ENCODE measurements at regions not wholly inside any gene's neighbourhood (a gene's known extent, or its start where the extent isn't known, plus 50 kb on each side); places are given as distances from the start of the nearest gene placed in this dataset.

DNA sequence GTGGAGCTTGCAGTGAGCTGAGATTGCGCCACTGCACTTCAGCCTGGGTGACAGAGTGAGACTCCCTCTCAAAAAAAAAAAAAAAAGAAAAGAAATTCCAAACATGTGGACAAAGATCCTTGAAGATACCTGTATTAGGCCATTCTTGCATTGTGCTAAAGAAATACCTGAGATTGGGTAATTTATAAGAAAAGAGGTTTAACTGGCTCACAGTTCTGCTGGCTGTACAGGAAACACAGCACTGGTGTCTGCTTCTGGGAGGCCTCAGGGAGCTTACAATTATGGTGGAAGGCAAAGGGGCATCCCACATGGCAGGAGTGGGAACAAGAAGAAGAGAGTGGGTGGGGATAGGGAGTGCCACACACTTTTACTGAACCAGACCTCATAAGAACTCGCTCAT is 140.1 kb downstream of the SS18 start:
- TF ChIP-seq, protein P1, sequence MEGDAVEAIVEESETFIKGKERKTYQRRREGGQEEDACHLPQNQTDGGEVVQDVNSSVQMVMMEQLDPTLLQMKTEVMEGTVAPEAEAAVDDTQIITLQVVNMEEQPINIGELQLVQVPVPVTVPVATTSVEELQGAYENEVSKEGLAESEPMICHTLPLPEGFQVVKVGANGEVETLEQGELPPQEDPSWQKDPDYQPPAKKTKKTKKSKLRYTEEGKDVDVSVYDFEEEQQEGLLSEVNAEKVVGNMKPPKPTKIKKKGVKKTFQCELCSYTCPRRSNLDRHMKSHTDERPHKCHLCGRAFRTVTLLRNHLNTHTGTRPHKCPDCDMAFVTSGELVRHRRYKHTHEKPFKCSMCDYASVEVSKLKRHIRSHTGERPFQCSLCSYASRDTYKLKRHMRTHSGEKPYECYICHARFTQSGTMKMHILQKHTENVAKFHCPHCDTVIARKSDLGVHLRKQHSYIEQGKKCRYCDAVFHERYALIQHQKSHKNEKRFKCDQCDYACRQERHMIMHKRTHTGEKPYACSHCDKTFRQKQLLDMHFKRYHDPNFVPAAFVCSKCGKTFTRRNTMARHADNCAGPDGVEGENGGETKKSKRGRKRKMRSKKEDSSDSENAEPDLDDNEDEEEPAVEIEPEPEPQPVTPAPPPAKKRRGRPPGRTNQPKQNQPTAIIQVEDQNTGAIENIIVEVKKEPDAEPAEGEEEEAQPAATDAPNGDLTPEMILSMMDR (optimal IDR thresholded peaks at IDR 0.05 in 1 of 3, IDR thresholded peaks at IDR 0.05 in 1 of 3, conservative IDR thresholded peaks at IDR 0.05 in 1 of 3; ENCODE audit: extremely low read depth in 1 of 3, insufficient read depth in 2 of 3, low read length in 3 of 3): no peak
- no peak for TF ChIP-seq EZH2 (IDR thresholded peaks at IDR 0.05; ENCODE audit: low read length)

Data from keratinocyte (primary cell).